Embryonic facial prominence (tissue), 1 donor: ENCODE measurements at regions not wholly inside any gene's neighbourhood (a gene's known extent, or its start where the extent isn't known, plus 50 kb on each side); places are given as distances from the start of the nearest gene placed in this dataset.
A peak's percentile ranks its signal among the peaks of the same experiment; 100 is the strongest.

Source experiments
- DNase-seq: peaks from one replicate; pipeline ENCODE4 v3.0.0-alpha.2; 2016; ENCODE audit errors: extremely low spot score

GRCh38 chr10:128995676-128996075, 471.4 kb upstream of the MGMT start:
- no peak for DNase-seq

- no peak for DNase-seq
These were observed 470.9 kb upstream of the MGMT start for GRCh38 chr10:128996092-128996491.

GRCh38 chr10:128998101-128998805, 468.8 kb upstream of the MGMT start:
- no peak for DNase-seq

- DNase-seq = no peak
These were observed 462.6 kb upstream of the MGMT start for GRCh38 chr10:129004398-129004797.

- no peak for DNase-seq
These were observed 462.0 kb upstream of the MGMT start for GRCh38 chr10:129005080-129005479.

GRCh38 chr10:129005804-129006203, 461.2 kb upstream of the MGMT start:
- no peak for DNase-seq

- no peak for DNase-seq
These were observed 448.5 kb upstream of the MGMT start for GRCh38 chr10:129018511-129018910.

- DNase-seq = no peak
These were observed 446.2 kb upstream of the MGMT start for GRCh38 chr10:129020651-129021330.

- peak; percentile 66 for DNase-seq
These were observed 445.3 kb upstream of the MGMT start for GRCh38 chr10:129021594-129022304.

GRCh38 chr10:129023082-129023481, 444.0 kb upstream of the MGMT start:
- no peak for DNase-seq

GRCh38 chr10:129024046-129024445, 443.0 kb upstream of the MGMT start:
- DNase-seq = no peak

- DNase-seq = no peak
These were observed 441.3 kb upstream of the MGMT start for GRCh38 chr10:129025787-129026186.

- no peak for DNase-seq
These were observed 439.1 kb upstream of the MGMT start for GRCh38 chr10:129027906-129028305.

- no peak for DNase-seq
These were observed 438.6 kb upstream of the MGMT start for GRCh38 chr10:129028451-129028850.

GRCh38 chr10:129029051-129029450, 438.0 kb upstream of the MGMT start:
- DNase-seq = no peak

- no peak for DNase-seq
These were observed 437.0 kb upstream of the MGMT start for GRCh38 chr10:129029851-129030602.

- DNase-seq = no peak
These were observed 436.5 kb upstream of the MGMT start for GRCh38 chr10:129030603-129030895.

GRCh38 chr10:129030996-129031843, 435.8 kb upstream of the MGMT start:
- DNase-seq = no peak

GRCh38 chr10:129031844-129032150, 435.2 kb upstream of the MGMT start:
- DNase-seq = no peak

GRCh38 chr10:129032372-129033313, 434.4 kb upstream of the MGMT start:
- no peak for DNase-seq
